ENCODE measurements at regions not wholly inside any gene's neighbourhood (a gene's known extent, or its start where the extent isn't known, plus 50 kb on each side); places are given as distances from the start of the nearest gene placed in this dataset.

GRCh38 chr4:14434916-14435315, 567.4 kb upstream of the CPEB2 start:
- H2AFZ ChIP-seq (ENCODE audit: low read length) = no peak overlapping the region
- H3K4me3 ChIP-seq (ENCODE audit: low read length) = no peak overlapping the region
- no peak for DNase-seq
- H3K27me3 ChIP-seq (replicated peaks; ENCODE audit: insufficient read depth, low read length) = no peaks in the 10 kb centered on the region
- no peaks in the 10 kb centered on the region for H4K20me1 ChIP-seq (ENCODE audit: insufficient read depth, low read length)
- H3K9me2 ChIP-seq (replicated peaks; ENCODE audit: insufficient read depth, low read length) = no peaks in the 10 kb centered on the region
- no peaks in the 10 kb centered on the region for H3K9me3 ChIP-seq (replicated peaks; ENCODE audit: insufficient read depth, low read length)
- no peak overlapping the region for H3K27ac ChIP-seq (ENCODE audit: low read length)
- H3K9ac ChIP-seq (ENCODE audit: low read length) = no peak overlapping the region
- H3K36me3 ChIP-seq (replicated peaks; ENCODE audit: insufficient read depth, low read length) = no peaks in the 10 kb centered on the region
- H3K4me1 ChIP-seq (ENCODE audit: low read length) = no peaks in the 10 kb centered on the region
- H3F3A ChIP-seq (ENCODE audit: insufficient read depth, low read length) = no peaks in the 10 kb centered on the region
- no peaks in the 10 kb centered on the region for H3K79me2 ChIP-seq (ENCODE audit: low read length)
- no peak for TF ChIP-seq EZH2 (optimal IDR thresholded peaks at IDR 0.05; ENCODE audit: low read depth, low read length)
- no peak for TF ChIP-seq EZH2phosphoT487 (IDR thresholded peaks at IDR 0.05; ENCODE audit: low read length)
- TF ChIP-seq CTCF (IDR thresholded peaks at IDR 0.05; ENCODE audit: low read length) = no peak
- H3K4me2 ChIP-seq (ENCODE audit: low read depth, low read length) = no peak overlapping the region

- Histone ChIP-seq H3K9me3 (replicated peaks; ENCODE audit: insufficient read depth, low read length) (no peaks in the 10 kb centered on the region), H3K79me2 (ENCODE audit: low read length) (no peaks in the 10 kb centered on the region), H3K27me3 (replicated peaks; ENCODE audit: insufficient read depth, low read length) (no peaks in the 10 kb centered on the region), H3K9ac (ENCODE audit: low read length) (no peak overlapping the region), H2AFZ (ENCODE audit: low read length) (no peak overlapping the region), H3K27ac (ENCODE audit: low read length) (no peak overlapping the region), H3K36me3 (replicated peaks; ENCODE audit: insufficient read depth, low read length) (no peaks in the 10 kb centered on the region), H3F3A (ENCODE audit: insufficient read depth, low read length) (no peaks in the 10 kb centered on the region), H4K20me1 (ENCODE audit: insufficient read depth, low read length) (no peaks in the 10 kb centered on the region), H3K9me2 (replicated peaks; ENCODE audit: insufficient read depth, low read length) (no peaks in the 10 kb centered on the region), H3K4me2 (ENCODE audit: low read depth, low read length) (no peak overlapping the region), H3K4me1 (ENCODE audit: low read length) (no peaks in the 10 kb centered on the region), H3K4me3 (ENCODE audit: low read length) (no peak overlapping the region)
- DNase-seq = no peak
- TF ChIP-seq EZH2 (optimal IDR thresholded peaks at IDR 0.05; ENCODE audit: low read depth, low read length) = no peak
- no peak for TF ChIP-seq CTCF (IDR thresholded peaks at IDR 0.05; ENCODE audit: low read length)
- no peak for TF ChIP-seq EZH2phosphoT487 (IDR thresholded peaks at IDR 0.05; ENCODE audit: low read length)
Measured at GRCh38 chr4:14441561-14441960, 560.7 kb upstream of the CPEB2 start.

- H3K4me1 ChIP-seq (ENCODE audit: low read length) = no peaks in the 10 kb centered on the region
- H3K4me2 ChIP-seq (ENCODE audit: low read depth, low read length) = no peak overlapping the region
- no peaks in the 10 kb centered on the region for H3F3A ChIP-seq (ENCODE audit: insufficient read depth, low read length)
- DNase-seq = no peak
- TF ChIP-seq EZH2 (optimal IDR thresholded peaks at IDR 0.05; ENCODE audit: low read depth, low read length) (no peak), EZH2phosphoT487 (IDR thresholded peaks at IDR 0.05; ENCODE audit: low read length) (no peak), CTCF (IDR thresholded peaks at IDR 0.05; ENCODE audit: low read length) (no peak)
- no peaks in the 10 kb centered on the region for H3K27me3 ChIP-seq (replicated peaks; ENCODE audit: insufficient read depth, low read length)
- H3K27ac ChIP-seq (ENCODE audit: low read length) = no peak overlapping the region
- no peaks in the 10 kb centered on the region for H3K79me2 ChIP-seq (ENCODE audit: low read length)
- H2AFZ ChIP-seq (ENCODE audit: low read length) = no peak overlapping the region
- H3K9ac ChIP-seq (ENCODE audit: low read length) = no peak overlapping the region
- H3K4me3 ChIP-seq (ENCODE audit: low read length) = no peak overlapping the region
- H3K9me2 ChIP-seq (replicated peaks; ENCODE audit: insufficient read depth, low read length) = no peaks in the 10 kb centered on the region
- no peaks in the 10 kb centered on the region for H4K20me1 ChIP-seq (ENCODE audit: insufficient read depth, low read length)
- H3K36me3 ChIP-seq (replicated peaks; ENCODE audit: insufficient read depth, low read length) = no peaks in the 10 kb centered on the region
- no peaks in the 10 kb centered on the region for H3K9me3 ChIP-seq (replicated peaks; ENCODE audit: insufficient read depth, low read length)
Measured at GRCh38 chr4:14445882-14446281, 556.4 kb upstream of the CPEB2 start.

Data from MM.1S (cell line).